ENCODE measurements at regions not wholly inside any gene's neighbourhood (a gene's known extent, or its start where the extent isn't known, plus 50 kb on each side); places are given as distances from the start of the nearest gene placed in this dataset.

DNA sequence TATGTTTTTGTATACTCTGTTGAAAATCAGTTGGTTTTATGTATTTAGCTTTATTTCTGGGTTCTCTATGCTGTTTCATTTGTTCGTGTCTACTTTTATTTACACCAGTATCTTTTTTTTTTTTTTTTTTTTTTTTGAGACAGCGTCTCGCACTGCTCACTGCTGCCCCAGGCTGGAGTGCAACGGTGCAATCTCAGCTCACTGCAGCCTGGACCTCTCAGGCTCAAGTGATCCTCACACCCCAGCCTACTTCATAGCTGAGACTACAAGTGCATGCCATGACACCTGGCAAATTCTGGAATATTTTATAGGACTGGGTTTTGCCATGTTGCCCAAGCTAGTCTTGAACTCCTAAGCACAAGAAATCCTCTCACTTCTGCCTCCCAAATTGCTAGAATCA, 869.4 kb upstream of the CDH6 start (continued):
- no peak for TF ChIP-seq TCF12 (IDR thresholded peaks at IDR 0.05; ENCODE audit: low read depth, low read length)
- TF ChIP-seq ZNF274 (IDR thresholded peaks at IDR 0.05; ENCODE audit: borderline replicate concordance, extremely low read depth, low read length): no peak
- TF ChIP-seq EP300 (IDR thresholded peaks at IDR 0.05; ENCODE audit: borderline replicate concordance in 1 of 2, low read depth in 2 of 2, low read length in 2 of 2): no peak
- peak; percentile 32 to 39; a peak in 2 of 4 replicates for TF ChIP-seq RAD21 (IDR thresholded peaks at IDR 0.05 in 1 of 2, conservative IDR thresholded peaks at IDR 0.05 in 1 of 2; ENCODE audit: low read depth in 2 of 2, low read length in 2 of 2)

All from H1 (cell line).